ENCODE measurements at regions not wholly inside any gene's neighbourhood (a gene's known extent, or its start where the extent isn't known, plus 50 kb on each side); places are given as distances from the start of the nearest gene placed in this dataset.
A peak's percentile ranks its signal among the peaks of the same experiment; 100 is the strongest.
"Not testable (repeated sequence)": the region's sequence is repeated elsewhere in the genome, so short reads cannot be mapped to it uniquely, and the experiment has no call there.

DNA sequence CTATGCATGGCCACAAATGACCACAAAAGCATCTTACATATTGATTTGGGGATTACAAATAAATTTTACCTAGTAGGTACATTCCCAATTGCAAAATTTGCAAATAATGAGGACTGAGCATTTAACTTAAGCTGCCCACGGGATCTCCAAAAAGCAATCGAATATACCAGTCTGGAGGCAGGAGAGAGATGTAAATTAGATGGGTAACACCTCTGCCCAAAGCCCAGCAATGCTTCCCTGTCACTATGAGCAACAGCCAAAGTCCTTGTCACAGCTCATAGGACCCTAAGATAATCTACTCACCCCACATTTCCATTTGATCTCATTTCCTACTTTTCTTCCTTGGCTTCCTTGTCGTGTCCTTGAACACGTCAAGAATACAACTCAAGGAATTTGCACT is 172.2 kb downstream of the SUCLG1 start:
- no peak for DNase-seq

DNA sequence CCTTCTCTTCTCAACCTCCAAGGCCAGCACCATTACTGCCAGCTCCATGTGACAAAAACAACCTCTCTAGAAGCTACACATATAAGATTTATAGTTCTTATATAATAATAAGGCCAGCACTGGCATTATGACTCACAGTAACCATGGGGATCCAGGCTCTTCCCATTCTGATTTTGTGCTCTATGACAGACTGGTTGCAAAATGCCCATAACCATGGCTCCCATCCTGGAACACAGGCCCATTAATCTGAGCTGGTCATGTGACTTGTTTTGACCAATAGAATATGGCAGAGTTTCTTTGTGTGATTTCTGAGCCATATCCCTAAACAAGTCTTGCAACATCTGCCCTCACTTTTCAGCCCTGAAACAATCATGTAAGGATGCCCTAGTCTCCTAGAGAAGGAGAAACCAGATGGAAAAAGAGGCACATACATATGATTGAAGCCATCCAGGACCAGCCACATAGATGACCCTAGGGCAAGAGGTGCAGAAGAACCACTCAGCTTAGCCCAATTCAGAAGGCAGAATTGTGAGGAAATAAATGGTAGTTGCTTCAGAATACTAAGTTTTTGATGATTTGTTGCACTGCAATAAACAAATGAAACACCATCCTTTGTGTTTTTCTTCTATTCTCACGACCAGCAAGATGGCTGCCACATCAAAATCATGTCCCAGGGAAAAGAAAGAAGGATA is 173.9 kb downstream of the SUCLG1 start:
- DNase-seq = no peak

DNA sequence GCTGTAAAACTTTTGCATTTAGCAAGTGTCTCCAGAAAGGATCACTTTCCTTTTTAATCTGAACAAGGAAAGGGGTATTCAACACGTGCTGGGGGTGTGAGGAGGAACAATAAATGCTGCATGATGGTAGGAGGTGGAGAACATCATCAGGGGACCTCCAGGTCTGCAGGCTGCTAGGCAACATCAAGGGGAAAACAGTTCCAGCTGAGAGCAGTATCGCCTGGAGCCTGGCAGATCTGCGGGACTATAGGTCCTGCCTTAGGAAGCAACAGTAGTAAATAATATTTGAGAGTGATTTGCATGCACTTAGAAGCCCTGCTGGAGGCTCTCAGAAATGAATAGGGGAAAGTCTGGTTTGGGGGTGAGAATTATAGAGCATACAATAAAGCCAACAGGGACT is 175.6 kb downstream of the SUCLG1 start:
- no peak for DNase-seq

DNA sequence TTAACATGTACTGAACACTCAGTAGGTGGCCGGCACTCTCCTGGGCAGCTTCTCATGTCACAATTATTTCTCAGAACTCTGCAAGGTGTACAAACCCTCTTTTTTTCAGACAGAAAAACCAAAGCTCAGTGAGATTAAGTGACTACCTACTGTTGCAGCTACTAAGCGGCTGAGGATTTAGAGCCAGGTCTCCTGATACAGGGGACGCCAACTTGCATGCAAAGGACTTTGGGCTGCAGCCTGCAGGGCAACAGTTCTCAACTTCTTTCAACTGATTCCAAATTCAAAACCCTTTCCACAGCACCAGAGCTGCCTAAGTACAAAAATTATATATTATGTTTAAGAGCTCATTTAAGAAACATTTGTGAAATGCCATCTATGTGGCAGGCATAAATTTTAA is 177.6 kb downstream of the SUCLG1 start:
- no peak for DNase-seq

DNA sequence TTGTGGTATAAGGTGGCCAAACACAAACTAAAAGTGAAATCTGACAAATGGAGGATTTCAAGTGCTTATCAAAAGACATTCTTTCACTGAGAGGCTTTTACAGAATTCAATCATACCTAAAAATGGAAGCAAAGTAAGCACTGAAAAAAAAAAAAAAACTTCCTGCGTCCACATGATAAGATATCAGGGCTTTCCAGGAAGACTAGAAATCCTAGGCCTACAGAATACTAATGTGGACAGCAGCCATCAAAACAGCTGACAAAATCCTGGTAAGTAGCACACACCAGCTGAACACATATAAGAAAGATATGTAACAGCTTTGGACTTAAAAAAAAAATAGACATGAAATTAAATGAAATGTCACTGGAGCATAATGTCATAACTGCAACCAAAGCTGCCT is 178.2 kb downstream of the SUCLG1 start:
- no peak for DNase-seq

DNA sequence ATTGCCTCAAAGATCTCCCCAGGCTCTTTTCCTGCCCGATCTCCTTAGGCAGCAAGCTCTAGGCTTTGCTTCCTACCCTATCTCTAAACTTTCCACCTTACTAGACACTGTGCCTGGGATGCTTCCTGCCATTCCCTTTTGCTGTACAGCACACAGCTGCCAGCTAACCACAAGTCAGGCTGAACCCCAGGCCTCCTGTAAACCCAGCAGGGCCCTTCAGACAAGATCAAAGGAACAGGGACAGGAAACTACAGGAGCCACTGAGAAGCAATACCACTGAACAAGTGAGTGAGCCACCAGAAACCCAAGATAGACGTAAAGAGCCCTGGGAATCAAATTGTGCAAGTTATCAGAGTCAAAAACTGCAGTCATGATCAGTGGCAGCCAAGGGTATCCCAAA is 180.7 kb downstream of the SUCLG1 start:
- DNase-seq = no peak

DNA sequence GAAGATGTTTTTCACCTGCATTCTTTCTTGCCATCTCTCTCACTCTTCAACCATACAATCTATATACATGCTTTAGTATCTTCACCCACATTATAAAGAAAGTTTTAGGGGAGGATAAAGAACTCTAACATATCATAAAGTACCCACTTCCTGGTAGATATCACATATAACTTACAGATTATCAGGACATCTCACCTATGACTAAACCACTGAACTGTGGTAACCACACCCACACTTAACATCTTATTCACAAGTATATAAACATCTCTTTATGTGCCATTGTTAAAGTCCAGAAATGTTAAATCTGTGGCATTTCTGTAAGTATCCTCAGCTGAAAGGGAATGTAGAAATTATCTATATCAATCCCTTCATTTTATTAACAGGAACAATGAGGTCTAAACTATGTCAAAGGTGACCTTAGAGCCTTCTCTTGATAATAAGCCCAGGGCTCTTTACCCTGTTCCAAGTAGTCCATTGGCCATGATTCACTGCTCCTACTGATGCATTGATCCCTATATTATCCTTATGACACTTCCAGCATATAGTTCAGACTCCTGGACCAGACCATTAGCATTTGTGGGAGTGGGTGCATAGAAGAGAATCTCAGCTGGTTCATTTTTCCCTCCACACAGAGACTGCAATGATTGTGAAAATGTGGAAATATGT is 182.4 kb downstream of the SUCLG1 start:
- peak; percentile 5 for DNase-seq

DNA sequence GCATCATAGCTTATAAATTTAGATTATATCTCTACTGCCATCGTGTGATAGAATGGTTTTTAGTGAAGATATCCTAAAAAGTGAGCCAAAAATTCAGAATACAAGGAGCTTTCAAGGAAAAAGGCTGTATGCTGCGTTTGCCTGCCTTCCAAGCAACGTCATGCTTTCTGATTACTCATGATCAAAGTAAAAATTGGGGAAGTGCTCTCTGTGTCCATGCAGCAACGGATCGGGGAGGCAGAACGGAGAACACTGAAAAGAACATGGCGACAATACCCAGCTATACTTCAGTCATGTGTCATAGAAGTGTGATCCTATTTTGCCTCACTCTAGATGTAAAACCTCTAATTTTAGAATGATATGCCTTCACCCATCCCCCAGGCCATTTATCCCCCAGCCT is 185.7 kb downstream of the SUCLG1 start:
- DNase-seq = no peak

DNA sequence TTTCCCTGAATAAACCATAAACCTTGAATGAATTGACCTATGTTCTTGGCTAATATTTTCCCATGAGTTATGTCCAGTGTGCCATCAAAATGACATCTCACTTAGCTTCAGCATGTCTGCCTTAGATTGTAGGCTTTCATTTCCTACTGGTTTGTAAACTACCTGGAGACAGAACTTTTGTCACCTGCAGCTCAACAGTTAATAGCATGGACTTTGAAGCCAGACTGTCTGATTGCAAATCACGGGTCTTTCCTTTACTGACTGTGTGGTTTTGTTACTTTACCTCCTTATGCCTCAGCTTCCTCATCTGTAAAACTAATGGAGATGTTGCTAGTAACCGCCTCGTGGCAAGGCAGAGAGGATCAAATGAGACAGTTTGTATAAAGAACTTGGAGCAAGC is 187.1 kb downstream of the SUCLG1 start:
- no peak for DNase-seq

DNA sequence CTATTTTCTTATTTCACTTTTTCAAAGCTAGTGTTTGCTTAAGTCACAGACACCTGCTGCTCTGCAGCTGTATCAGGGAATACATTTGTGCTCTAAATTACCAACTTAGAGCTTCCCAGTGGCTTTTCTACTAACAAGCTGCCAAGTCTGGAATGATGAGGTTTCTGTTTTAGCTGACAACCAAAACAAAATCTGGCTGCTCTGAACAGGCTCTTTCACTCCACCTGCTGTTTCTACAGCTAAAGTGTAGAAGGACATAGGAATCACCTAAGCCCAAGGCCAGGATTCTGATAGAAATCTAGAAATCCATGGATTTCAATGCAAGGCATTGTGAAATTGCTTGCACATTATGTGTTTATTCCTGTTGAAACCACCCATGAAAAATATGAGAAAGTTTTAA is 201.2 kb downstream of the SUCLG1 start:
- no peak for DNase-seq

DNA sequence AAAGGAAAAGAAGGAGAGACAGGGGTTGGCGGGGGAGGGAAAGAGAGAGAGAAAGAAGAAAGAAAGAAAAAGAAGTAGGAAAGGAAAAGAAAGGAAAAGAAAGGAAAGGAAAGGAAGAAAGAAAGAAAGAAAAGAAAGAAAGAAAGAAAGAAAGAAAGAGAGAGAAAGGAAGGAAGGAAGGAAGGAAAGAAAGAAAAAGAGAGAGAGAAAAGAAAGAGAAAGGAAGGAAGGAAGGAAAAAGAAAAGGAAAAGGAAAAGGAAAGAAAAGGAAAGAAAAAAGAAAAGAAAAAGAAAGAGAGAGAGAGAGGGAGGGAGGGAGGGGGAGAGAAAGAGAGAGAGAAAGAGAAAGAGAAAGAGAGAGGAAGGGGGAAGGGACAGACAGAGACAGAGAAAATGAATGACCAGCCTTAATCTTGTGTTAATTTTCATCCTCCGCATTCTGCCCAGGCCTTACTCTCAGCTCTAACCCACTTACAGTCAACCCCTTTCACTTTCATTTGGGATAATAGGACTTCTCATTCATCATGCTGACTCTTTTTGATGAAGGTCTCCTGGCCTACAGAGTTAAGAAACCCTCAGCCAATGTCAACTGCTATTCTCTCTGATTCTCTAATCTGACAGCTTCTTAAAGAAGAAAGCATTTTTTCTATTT is 207.3 kb downstream of the SUCLG1 start:
- no peak for DNase-seq

DNA sequence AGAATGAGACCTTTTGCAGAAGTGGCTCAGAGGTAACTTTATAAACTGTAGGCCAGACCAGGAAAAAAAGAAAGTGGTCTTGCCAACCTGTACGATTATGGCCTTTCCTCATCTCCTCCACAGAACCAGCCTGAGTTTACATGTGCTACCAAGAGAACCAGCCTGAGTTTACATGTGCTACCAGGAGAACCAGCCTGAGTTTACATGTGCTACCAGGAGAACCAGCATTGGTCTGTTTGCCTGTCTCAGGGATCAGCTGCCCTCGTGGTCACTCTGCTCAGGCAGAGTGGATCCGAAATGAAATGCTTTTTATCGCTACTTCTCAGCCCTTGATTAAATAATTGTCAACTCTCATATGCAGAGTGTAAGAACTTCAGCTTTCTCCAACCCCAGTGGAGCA is 209.9 kb downstream of the SUCLG1 start:
- DNase-seq = no peak

DNA sequence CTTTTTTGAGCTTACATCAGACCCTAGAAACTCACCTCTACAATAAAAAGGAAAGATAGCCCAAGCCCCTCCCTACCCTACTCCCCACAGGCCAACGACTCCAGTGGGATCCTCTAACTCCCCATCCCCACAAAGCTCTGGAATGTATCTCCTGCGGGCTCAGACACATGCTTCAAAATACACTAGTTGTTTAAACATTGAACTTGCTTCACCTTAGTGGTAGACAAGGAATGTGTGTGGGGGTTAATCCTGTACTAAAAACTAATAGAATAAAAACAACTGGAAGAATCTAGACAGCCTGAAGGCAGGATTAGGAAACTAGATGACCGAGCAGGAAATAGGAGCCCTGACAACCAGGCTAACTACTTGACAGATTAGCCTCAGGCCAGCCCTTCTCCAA is 211.5 kb downstream of the SUCLG1 start:
- no peak for DNase-seq

DNA sequence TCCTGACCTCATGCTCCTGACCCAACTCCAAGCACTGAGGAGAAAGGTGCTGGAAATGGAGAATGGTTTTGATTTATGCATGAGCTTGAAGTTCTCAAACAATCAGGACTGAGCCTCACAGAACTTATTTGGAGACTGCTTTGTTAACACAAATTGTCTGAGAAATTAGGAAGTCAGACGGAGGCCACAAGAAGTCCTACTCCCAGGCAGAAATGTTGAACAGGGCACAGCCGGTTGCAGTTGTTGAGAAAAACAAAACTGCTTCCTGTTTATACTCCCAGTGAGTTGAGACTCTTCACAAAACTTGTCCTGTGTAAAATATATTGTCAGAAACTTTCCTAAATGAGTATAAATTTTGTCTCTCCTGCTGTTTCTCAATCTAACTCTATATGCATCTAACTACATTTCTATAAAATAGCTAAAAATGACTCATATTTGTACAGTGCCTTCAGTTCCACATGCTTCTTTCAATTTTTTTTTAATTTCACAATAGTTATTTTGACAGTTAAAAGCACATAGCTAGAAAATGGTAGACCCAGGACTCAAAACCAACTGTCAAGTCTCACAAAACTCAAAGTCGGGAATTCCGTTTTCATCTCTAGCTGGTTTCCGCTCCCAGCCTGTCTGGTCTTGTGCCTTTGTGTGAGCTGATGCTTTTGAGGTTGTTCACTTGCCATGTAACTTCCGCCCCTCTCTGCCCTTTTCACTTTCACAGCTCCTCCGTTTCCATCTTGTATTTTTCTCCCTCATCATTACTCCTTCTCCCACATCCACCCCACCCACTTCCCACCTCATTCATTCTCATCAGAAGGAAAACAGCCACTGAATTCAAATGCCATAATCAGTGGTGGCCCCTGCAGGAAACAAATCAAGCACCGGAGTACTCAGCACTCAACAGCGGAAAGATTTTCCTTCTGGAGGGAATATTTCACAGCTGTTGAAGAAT is 215.0 kb downstream of the SUCLG1 start:
- DNase-seq = no peak

DNA sequence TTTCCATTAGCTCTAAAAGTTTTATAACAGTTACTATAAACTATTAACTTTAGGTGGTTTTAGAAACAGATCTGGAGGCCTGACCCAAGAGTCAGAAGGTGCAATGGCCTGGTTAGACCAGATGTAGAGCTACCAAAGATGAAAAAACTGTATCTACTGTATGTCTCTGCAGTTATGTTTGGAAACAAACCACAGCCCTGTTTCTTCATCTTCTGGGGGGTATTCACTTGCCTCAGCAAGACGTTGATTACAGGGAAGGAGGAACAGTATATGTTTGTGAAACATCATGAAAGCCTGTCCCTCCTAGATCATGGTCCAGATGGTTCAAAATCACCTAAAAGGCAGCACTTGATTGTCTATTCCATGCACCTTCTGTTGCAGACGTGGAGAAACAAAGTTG is 220.2 kb downstream of the SUCLG1 start:
- no peak for DNase-seq

DNA sequence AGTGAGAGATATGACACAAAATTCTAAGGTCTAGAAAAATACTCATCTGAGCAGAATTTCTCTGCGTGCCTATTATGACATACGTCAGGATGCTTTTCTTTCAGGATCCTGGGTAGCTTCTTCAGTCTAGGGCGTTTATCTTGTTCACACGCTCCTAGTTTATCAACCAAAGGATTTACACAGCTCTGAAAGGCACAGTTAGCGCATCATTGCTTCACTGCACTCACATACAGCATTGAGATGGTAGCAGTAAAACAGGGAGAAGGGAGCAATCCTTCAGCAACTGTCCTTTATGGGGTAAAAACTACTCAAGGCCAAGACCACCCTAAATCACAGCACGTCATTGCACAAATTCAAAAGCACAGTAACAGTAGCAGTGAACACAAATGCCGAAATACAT is 222.8 kb downstream of the SUCLG1 start:
- DNase-seq = no peak

DNA sequence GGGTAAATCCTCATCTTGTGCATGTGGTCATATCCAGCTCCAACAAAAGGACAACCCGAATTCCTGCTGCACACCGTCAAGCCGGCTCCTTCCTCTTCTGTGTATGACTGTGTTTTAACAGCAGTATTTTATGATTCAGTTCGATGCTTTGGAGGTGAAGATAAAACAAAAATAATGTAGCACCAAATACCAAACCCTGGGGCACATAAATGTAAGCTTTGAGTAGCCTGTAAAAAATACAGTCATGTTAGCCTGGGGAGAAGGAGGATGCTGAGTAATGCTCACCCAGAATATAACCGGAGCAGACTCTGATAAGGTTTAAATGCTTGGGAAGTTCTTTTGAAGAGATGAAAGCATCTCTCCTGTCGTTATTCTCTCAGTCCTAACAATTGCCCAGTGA is 225.0 kb downstream of the SUCLG1 start:
- no peak for DNase-seq

DNA sequence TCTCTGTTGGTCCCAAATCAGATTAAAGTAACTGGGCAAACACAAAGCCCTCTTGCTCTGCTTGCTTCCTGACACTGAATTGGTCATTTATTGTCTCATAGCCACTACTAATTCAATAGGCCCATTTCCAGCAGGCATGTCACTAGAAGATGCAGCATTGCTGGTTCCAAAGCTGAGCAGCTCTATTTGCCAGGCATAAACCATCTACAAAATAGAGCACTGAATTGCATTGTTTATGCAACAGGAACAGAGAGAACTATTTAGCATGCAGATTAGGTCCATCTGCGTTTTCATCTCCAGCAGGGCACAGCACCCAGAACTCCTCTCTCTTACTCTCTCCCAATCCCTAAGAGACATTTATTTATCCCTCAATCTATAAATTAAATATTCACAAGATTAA is 227.6 kb downstream of the SUCLG1 start:
- DNase-seq = no peak

DNA sequence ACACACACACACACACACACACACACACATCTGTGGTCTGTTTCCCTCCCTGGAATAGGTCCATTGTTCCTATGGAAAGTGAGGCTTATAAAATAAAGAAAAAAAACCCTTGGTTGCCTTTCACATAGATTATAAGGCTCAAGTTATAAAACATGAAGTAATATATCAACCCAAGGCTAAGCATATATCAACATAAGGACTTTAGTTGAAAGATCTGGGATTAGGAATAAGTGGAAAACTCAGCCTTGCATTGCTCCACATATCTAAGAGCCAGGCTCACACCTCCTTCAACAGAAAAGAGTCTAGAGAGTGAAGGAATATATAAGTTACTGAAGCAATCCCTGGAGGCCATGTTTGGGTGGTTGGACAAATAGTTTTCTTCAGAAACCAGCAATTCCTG is 235.0 kb downstream of the SUCLG1 start:
- DNase-seq = no peak

DNA sequence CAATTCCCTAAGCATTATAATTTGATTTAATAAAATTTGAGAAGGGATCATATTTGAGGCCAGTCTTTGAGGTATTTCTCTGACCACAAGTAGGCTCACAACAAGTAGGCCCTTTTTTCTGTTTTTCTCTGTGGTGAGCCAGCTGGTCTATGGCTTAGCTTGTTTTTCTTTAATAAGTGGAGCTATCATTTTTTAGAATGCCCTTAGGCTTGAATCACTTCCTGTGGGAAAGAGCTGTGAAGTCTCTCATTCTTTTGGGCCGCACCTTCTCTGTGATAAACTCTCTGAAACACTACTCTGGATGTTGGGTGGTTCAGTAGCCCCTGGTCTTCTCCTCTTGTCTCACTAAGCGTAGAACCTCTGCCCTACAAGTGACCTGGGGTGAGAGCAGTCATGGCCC is 235.9 kb downstream of the SUCLG1 start:
- no peak for DNase-seq

DNA sequence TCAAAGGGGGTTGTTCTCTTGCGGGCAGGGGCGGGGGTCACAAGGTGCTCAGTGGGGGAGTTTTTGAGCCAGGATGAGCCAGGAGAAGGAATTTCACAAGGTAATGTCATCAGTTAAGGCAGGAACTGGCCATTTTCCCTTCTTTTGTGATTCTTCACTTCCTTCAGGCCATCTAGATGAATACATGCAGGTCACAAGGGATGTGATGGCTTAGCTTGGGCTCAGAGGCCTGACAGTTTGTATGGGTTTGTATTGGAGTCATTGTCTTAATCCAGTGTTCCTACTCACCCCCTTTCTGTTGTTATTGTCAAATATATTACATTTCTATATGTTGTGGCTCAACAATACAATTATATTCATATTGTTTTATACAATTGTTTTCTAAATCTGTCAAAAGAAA is 238.0 kb downstream of the SUCLG1 start:
- not testable (repeated sequence) for DNase-seq

DNA sequence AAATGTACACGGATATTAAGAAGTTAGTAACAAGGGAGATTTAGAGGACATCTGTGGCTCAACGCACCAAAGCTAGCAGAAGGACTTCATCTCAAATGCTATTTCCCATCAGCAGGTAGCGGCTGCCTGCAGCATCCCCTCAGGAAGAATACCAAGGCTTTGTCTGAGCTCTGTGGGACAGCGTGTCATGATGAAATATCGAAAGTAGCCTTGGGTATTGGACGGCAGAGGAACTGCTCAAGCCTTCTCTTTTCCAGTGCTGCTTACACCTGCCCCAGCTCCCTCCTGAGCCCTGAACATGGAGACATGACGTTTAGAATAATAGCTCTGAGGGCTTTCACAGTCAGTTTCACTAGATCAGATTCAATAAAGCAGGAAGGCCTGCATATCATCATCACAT is 241.6 kb downstream of the SUCLG1 start:
- no peak for DNase-seq

DNA sequence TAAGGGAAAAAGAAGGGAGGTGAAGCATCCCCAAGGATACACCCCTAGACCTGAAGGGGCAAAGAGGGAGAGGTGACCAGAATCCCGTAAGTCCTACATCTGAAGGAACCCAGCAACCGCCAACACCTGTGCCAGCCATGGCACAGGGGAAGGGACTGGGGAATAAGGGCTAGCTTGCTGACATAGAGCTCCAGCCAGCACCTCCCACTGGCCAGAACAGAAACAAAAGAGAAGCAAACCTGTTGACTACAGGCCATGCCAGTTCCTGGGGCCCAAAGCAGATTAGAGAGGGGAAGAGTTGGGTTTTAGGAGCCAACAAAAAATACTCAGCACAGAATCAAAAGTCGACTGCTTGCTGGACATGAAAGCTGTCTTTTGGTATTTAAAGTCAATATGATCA is 244.6 kb downstream of the SUCLG1 start:
- no peak for DNase-seq
